ENCODE measurements at regions not wholly inside any gene's neighbourhood (a gene's known extent, or its start where the extent isn't known, plus 50 kb on each side); places are given as distances from the start of the nearest gene placed in this dataset.

- TF ChIP-seq POLR2A (IDR thresholded peaks at IDR 0.05) (no peak), CTCF (IDR thresholded peaks at IDR 0.05) (no peak)
Observed at GRCh38 chrX:113699939-113700338, 859.3 kb upstream of the AMOT start.

GRCh38 chrX:113675278-113675677, 834.6 kb upstream of the AMOT start:
- H3K9me3 ChIP-seq, result no peaks in the 10 kb centered on the region
- no peaks in the 10 kb centered on the region for H3K27me3 ChIP-seq
- TF ChIP-seq POLR2A (IDR thresholded peaks at IDR 0.05) (no peak), CTCF (IDR thresholded peaks at IDR 0.05) (no peak)
- ATAC-seq (no peak), DNase-seq (no peak)
- H3K4me1 ChIP-seq, result no peaks in the 10 kb centered on the region
- intact Hi-C loops (cut with DNase I), result no loop called here
- 69 to 100% methylated on average over 1 of the region's 1 CpG for WGBS, 2 donors
- H3K27ac ChIP-seq, result no peak overlapping the region
- H3K36me3 ChIP-seq (replicated peaks in 1 of 2; ENCODE audit: insufficient read depth in 1 of 2, low read depth in 2 of 2), result no peaks in the 10 kb centered on the region
- H3K4me3 ChIP-seq, result no peak overlapping the region

More at GRCh38 chrX:113699939-113700338, 859.3 kb upstream of the AMOT start:
- DNase-seq (no peak), ATAC-seq (no peak)
- intact Hi-C loops (cut with DNase I), result no loop called here
- Histone ChIP-seq H3K27me3 (no peaks in the 10 kb centered on the region), H3K4me1 (no peaks in the 10 kb centered on the region), H3K9me3 (no peaks in the 10 kb centered on the region), H3K27ac (no peak overlapping the region), H3K36me3 (replicated peaks in 1 of 2; ENCODE audit: insufficient read depth in 1 of 2, low read depth in 2 of 2) (no peaks in the 10 kb centered on the region), H3K4me3 (no peak overlapping the region)
- WGBS, 2 donors, result 60 to 80% methylated on average over 1 to 2 of the region's 3 CpGs

GRCh38 chrX:113651306-113651705, 810.7 kb upstream of the AMOT start:
- no peak overlapping the region for H3K27ac ChIP-seq
- DNase-seq, result no peak
- intact Hi-C loops (cut with DNase I), result no loop called here
- H3K4me3 ChIP-seq, result no peak overlapping the region
- no peaks in the 10 kb centered on the region for H3K27me3 ChIP-seq
- TF ChIP-seq CTCF (IDR thresholded peaks at IDR 0.05) (no peak), POLR2A (IDR thresholded peaks at IDR 0.05) (no peak)
- WGBS, 2 donors, result 70 to 93% methylated on average over 2 of the region's 2 CpGs
- no peaks in the 10 kb centered on the region for H3K36me3 ChIP-seq (replicated peaks in 1 of 2; ENCODE audit: insufficient read depth in 1 of 2, low read depth in 2 of 2)
- no peaks in the 10 kb centered on the region for H3K9me3 ChIP-seq
- no peak for ATAC-seq
- H3K4me1 ChIP-seq, result no peaks in the 10 kb centered on the region

GRCh38 chrX:113644426-113644825, 803.8 kb upstream of the AMOT start:
- H3K27me3 ChIP-seq, result no peaks in the 10 kb centered on the region
- ATAC-seq (no peak), DNase-seq (no peak)
- 52 to 53% methylated on average over 3 of the region's 3 CpGs for WGBS, 2 donors
- intact Hi-C loops (cut with DNase I), result no loop called here
- H3K4me3 ChIP-seq, result no peak overlapping the region
- TF ChIP-seq POLR2A (IDR thresholded peaks at IDR 0.05) (no peak), CTCF (IDR thresholded peaks at IDR 0.05) (no peak)
- H3K36me3 ChIP-seq (replicated peaks in 1 of 2; ENCODE audit: insufficient read depth in 1 of 2, low read depth in 2 of 2), result no peaks in the 10 kb centered on the region
- H3K4me1 ChIP-seq, result no peaks in the 10 kb centered on the region
- H3K27ac ChIP-seq, result no peak overlapping the region
- H3K9me3 ChIP-seq, result no peaks in the 10 kb centered on the region

GRCh38 chrX:113634565-113634964, 793.9 kb upstream of the AMOT start:
- Histone ChIP-seq H3K9me3 (no peaks in the 10 kb centered on the region), H3K4me3 (no peak overlapping the region), H3K27ac (no peak overlapping the region), H3K4me1 (no peaks in the 10 kb centered on the region), H3K36me3 (replicated peaks in 1 of 2; ENCODE audit: insufficient read depth in 1 of 2, low read depth in 2 of 2) (no peaks in the 10 kb centered on the region), H3K27me3 (no peaks in the 10 kb centered on the region)
- no peak for DNase-seq
- TF ChIP-seq CTCF (IDR thresholded peaks at IDR 0.05), result no peak
- no peak for TF ChIP-seq POLR2A (IDR thresholded peaks at IDR 0.05)
- ATAC-seq, result no peak
- intact Hi-C loops (cut with DNase I), result no loop called here
- WGBS, 2 donors, result 29 to 52% methylated on average over 2 of the region's 2 CpGs
